GM18861 (cell line): ENCODE measurements at regions not wholly inside any gene's neighbourhood (a gene's known extent, or its start where the extent isn't known, plus 50 kb on each side); places are given as distances from the start of the nearest gene placed in this dataset.
"Not testable (repeated sequence)": the region's sequence is repeated elsewhere in the genome, so short reads cannot be mapped to it uniquely, and the experiment has no call there.

Experiments
- ATAC-seq: cut with Tn5 transposase; IDR thresholded peaks from one replicate; pipeline ENCODE4 v1.9.1; 2021; ENCODE audit not compliant: unreplicated experiment

GRCh38 chr4:64846417-64846816 lies 437.2 kb upstream of the TECRL start:
- ATAC-seq: no peak

GRCh38 chr4:64829749-64830148 lies 420.5 kb upstream of the TECRL start:
- no peak for ATAC-seq

- no peak for ATAC-seq
Measured at GRCh38 chr4:64824591-64824990, 415.3 kb upstream of the TECRL start.

GRCh38 chr4:64822405-64822804 lies 413.2 kb upstream of the TECRL start:
- no peak for ATAC-seq

GRCh38 chr4:64821219-64821976 lies 412.1 kb upstream of the TECRL start:
- no peak for ATAC-seq

- ATAC-seq: no peak
Measured at GRCh38 chr4:64814616-64815015, 405.4 kb upstream of the TECRL start.

- ATAC-seq: no peak
Measured at GRCh38 chr4:64807821-64808220, 398.6 kb upstream of the TECRL start.

GRCh38 chr4:64799751-64800150 lies 390.5 kb upstream of the TECRL start:
- ATAC-seq: no peak

GRCh38 chr4:64798828-64799227 lies 389.6 kb upstream of the TECRL start:
- not testable (repeated sequence) for ATAC-seq

- ATAC-seq: no peak
Measured at GRCh38 chr4:64796581-64796980, 387.3 kb upstream of the TECRL start.

GRCh38 chr4:64784125-64784524 lies 374.9 kb upstream of the TECRL start:
- no peak for ATAC-seq

GRCh38 chr4:64781737-64782326 lies 372.6 kb upstream of the TECRL start:
- ATAC-seq: no peak

GRCh38 chr4:64780664-64781063 lies 371.4 kb upstream of the TECRL start:
- ATAC-seq: no peak

GRCh38 chr4:64777286-64777685 lies 368.0 kb upstream of the TECRL start:
- no peak for ATAC-seq

GRCh38 chr4:64776820-64777219 lies 367.6 kb upstream of the TECRL start:
- no peak for ATAC-seq

- ATAC-seq: no peak
Measured at GRCh38 chr4:64774626-64775025, 365.4 kb upstream of the TECRL start.

- ATAC-seq: no peak
Measured at GRCh38 chr4:64771149-64771548, 361.9 kb upstream of the TECRL start.

- no peak for ATAC-seq
Measured at GRCh38 chr4:64767547-64767946, 358.3 kb upstream of the TECRL start.

- ATAC-seq: no peak
Measured at GRCh38 chr4:64766565-64766964, 357.3 kb upstream of the TECRL start.

GRCh38 chr4:64756016-64756415 lies 346.8 kb upstream of the TECRL start:
- ATAC-seq: no peak

GRCh38 chr4:64747919-64748715 lies 338.9 kb upstream of the TECRL start:
- ATAC-seq: no peak

- ATAC-seq: no peak
Measured at GRCh38 chr4:64738240-64738639, 329.0 kb upstream of the TECRL start.
